HEK293T (cell line): ENCODE measurements at regions not wholly inside any gene's neighbourhood (a gene's known extent, or its start where the extent isn't known, plus 50 kb on each side); places are given as distances from the start of the nearest gene placed in this dataset.

ENCODE experiments used
- ELF4 ChIP-seq: fragments of 450-650 bp; IDR thresholded peaks from 2 replicates; pipeline ENCODE4 v1.6.1; 2017; ENCODE audit warnings: antibody characterized with exemption
- FOXM1 ChIP-seq: fragments of 450-650 bp; IDR thresholded peaks from 2 replicates; pipeline ENCODE4 v1.6.1; 2017; ENCODE audit warnings: mild to moderate bottlenecking, borderline replicate concordance

GRCh38 chr7:69438584-69439412 is 159.5 kb upstream of the AUTS2 start:
- no peak for TF ChIP-seq FOXM1
- TF ChIP-seq ELF4: no peak
